IMR-90 (cell line): ENCODE measurements at regions not wholly inside any gene's neighbourhood (a gene's known extent, or its start where the extent isn't known, plus 50 kb on each side); places are given as distances from the start of the nearest gene placed in this dataset.

Source experiments
- ATAC-seq: fragments of 200-7000 bp; cut with Tn5 transposase; 2 replicates; pipeline ENCODE4 v1.9.1; 2020; ENCODE audit warnings: low read depth, mild to moderate bottlenecking, moderate library complexity
- BruUV-seq: library from RNA; stranded (reverse); fragments of 400-500 nt; replicated peaks from 2 replicates; lab custom pipeline; 2021; lab: Mats Ljungman, UMichigan
- CTCF ChIA-PET: fragments of 300-600 bp; formaldehyde crosslinking; extraction: SDS; loops from one replicate; lab custom pipeline; 2021; ENCODE audit warnings: antibody characterized with exemption; lab: Yijun Ruan, JAX
- POLR2A ChIA-PET: fragments of 300-600 bp; sonication (Branson Sonifier 250); formaldehyde crosslinking; loops from one replicate; lab custom pipeline; 2022; ENCODE audit warnings: antibody characterized with exemption; ENCODE audit not compliant: unreplicated experiment; lab: Charles Lee
- DNase-seq: peaks from one replicate; pipeline ENCODE4 v3.0.0; 2013
- H2AFZ ChIP-seq: replicated peaks from 2 replicates; pipeline ENCODE3; 2013; ENCODE audit warnings: low read length, mild to moderate bottlenecking; ENCODE audit not compliant: poor library complexity
- H2AK5ac ChIP-seq: 2 replicates; pipeline ENCODE4 v1.6.1; 2013; ENCODE audit warnings: low read depth, low read length, inconsistent platforms
- H2AK9ac ChIP-seq: replicated peaks from 2 replicates; pipeline ENCODE3; 2013; ENCODE audit warnings: mild to moderate bottlenecking, low read depth, low read length, moderate library complexity; ENCODE audit not compliant: poor library complexity
- H2BK120ac ChIP-seq: 2 replicates; pipeline ENCODE4 v1.6.1; 2013; ENCODE audit warnings: low read depth, low read length, inconsistent platforms
- H2BK15ac ChIP-seq: 3 replicates; pipeline ENCODE4 v1.6.1; 2013; ENCODE audit warnings: low read depth, low read length, inconsistent platforms
- H2BK20ac ChIP-seq: 2 replicates; pipeline ENCODE4 v1.6.1; 2013; ENCODE audit warnings: low read depth, mild to moderate bottlenecking, inconsistent platforms, low read length, moderate library complexity
- H2BK5ac ChIP-seq: 2 replicates; pipeline ENCODE4 v1.6.1; 2013; ENCODE audit warnings: mild to moderate bottlenecking, low read depth, low read length, inconsistent platforms; ENCODE audit not compliant: poor library complexity, severe bottlenecking
- H3K14ac ChIP-seq: replicated peaks from 2 replicates; pipeline ENCODE4 v1.6.1; 2013; ENCODE audit warnings: low read depth, low read length, inconsistent platforms
- H3K18ac ChIP-seq: 2 replicates; pipeline ENCODE4 v1.6.1; 2013; ENCODE audit warnings: low read depth, low read length, control low read depth
- H3K23ac ChIP-seq: 2 replicates; pipeline ENCODE4 v1.6.1; 2013; ENCODE audit warnings: low read depth, low read length, inconsistent platforms
- H3K27ac ChIP-seq: 2 replicates; pipeline ENCODE4 v1.5.1; 2013; ENCODE audit warnings: mild to moderate bottlenecking, control low read depth, low read length; ENCODE audit not compliant: insufficient read depth
- H3K27me3 ChIP-seq: 2 replicates; pipeline ENCODE4 v1.6.1; 2013; ENCODE audit warnings: low read length; ENCODE audit not compliant: control insufficient read depth, insufficient read depth
- H3K36me3 ChIP-seq: 2 replicates; pipeline ENCODE4 v1.6.1; 2013; ENCODE audit warnings: low read length, mixed read lengths; ENCODE audit not compliant: control insufficient read depth, insufficient read depth
- H3K4ac ChIP-seq: 2 replicates; pipeline ENCODE4 v1.6.1; 2013; ENCODE audit warnings: low read depth, low read length, inconsistent platforms
- H3K4me1 ChIP-seq: 2 replicates; pipeline ENCODE4 v1.6.1; 2013; ENCODE audit warnings: low read length, mixed read lengths; ENCODE audit not compliant: control insufficient read depth, insufficient read depth
- H3K4me2 ChIP-seq: 2 replicates; pipeline ENCODE4 v1.6.1; 2013; ENCODE audit warnings: low read depth, mild to moderate bottlenecking, control low read depth, low read length, moderate library complexity
- H3K4me3 ChIP-seq: 2 replicates; pipeline ENCODE4 v1.5.1; 2013; ENCODE audit warnings: low read depth, mild to moderate bottlenecking, control low read depth, low read length, moderate library complexity; ENCODE audit not compliant: insufficient read depth
- H3K56ac ChIP-seq: 2 replicates; pipeline ENCODE4 v1.6.1; 2013; ENCODE audit warnings: low read length, inconsistent platforms; ENCODE audit not compliant: insufficient read depth; ENCODE audit errors: extremely low read depth
- H3K79me1 ChIP-seq, 2 experiments: 2 replicates each; pipeline ENCODE4 v1.6.1; 2013; ENCODE audit warnings: low read length in 2 of 2, inconsistent platforms in 1 of 2, low read depth in 1 of 2
- H3K9ac ChIP-seq: 2 replicates; pipeline ENCODE4 v1.6.1; 2013; ENCODE audit warnings: low read depth, low read length, control low read depth
- H3K9me1 ChIP-seq: 2 replicates; pipeline ENCODE4 v1.6.1; 2013; ENCODE audit warnings: low read length, inconsistent platforms; ENCODE audit not compliant: insufficient read depth
- H3K9me3 ChIP-seq: 2 replicates; pipeline ENCODE4 v1.6.1; 2013; ENCODE audit warnings: low read length; ENCODE audit not compliant: control insufficient read depth, insufficient read depth
- H4K20me1 ChIP-seq: 2 replicates; pipeline ENCODE4 v1.6.1; 2013; ENCODE audit warnings: low read length, inconsistent platforms; ENCODE audit not compliant: insufficient read depth
- H4K5ac ChIP-seq: 2 replicates; pipeline ENCODE4 v1.6.1; 2013; ENCODE audit warnings: mild to moderate bottlenecking, low read depth, low read length, control low read depth
- H4K8ac ChIP-seq, 2 experiments: 2 replicates each; pipeline ENCODE4 v1.6.1; 2013; ENCODE audit warnings: low read depth in 2 of 2, low read length in 2 of 2, control low read depth in 1 of 2, inconsistent platforms in 1 of 2
- H4K91ac ChIP-seq: 2 replicates; pipeline ENCODE4 v1.6.1; 2013; ENCODE audit warnings: low read depth, low read length, inconsistent platforms; ENCODE audit not compliant: insufficient read depth
- BHLHE40 ChIP-seq: fragments of 150-350 bp; IDR thresholded peaks from 2 replicates; pipeline ENCODE4 v1.6.1; 2016; ENCODE audit warnings: mild to moderate bottlenecking, low read depth, low read length
- CEBPB ChIP-seq: IDR thresholded peaks from 2 replicates; pipeline ENCODE4 v1.6.1; 2012; ENCODE audit warnings: low read depth, low read length, improper control_type of control experiment
- CHD1 ChIP-seq: IDR thresholded peaks from 2 replicates; pipeline ENCODE4 v1.6.1; 2012; ENCODE audit warnings: low read depth, low read length, improper control_type of control experiment
- CTCF ChIP-seq: conservative IDR thresholded peaks from 2 replicates; pipeline ENCODE4 v1.5.1; 2012; ENCODE audit warnings: mild to moderate bottlenecking, low read depth, low read length, improper control_type of control experiment
- ELK1 ChIP-seq: fragments of 150-350 bp; IDR thresholded peaks from 2 replicates; pipeline ENCODE4 v1.6.1; 2016; ENCODE audit warnings: low read depth, mild to moderate bottlenecking, low read length, moderate library complexity, borderline replicate concordance
- FOS ChIP-seq: fragments of 150-350 bp; IDR thresholded peaks from 2 replicates; pipeline ENCODE4 v1.6.1; 2016; ENCODE audit warnings: low read depth, low read length
- MAFK ChIP-seq: IDR thresholded peaks from 2 replicates; pipeline ENCODE4 v1.6.1; 2012; ENCODE audit warnings: low read depth, low read length, improper control_type of control experiment
- MAZ ChIP-seq: IDR thresholded peaks from 2 replicates; pipeline ENCODE4 v1.6.1; 2012; ENCODE audit warnings: low read depth, mild to moderate bottlenecking, low read length, improper control_type of control experiment, moderate library complexity, borderline replicate concordance
- MXI1 ChIP-seq: IDR thresholded peaks from 2 replicates; pipeline ENCODE4 v1.6.1; 2012; ENCODE audit warnings: low read depth, mild to moderate bottlenecking, low read length, moderate library complexity, borderline replicate concordance
- POLR2A ChIP-seq: IDR thresholded peaks from 2 replicates; pipeline ENCODE4 v1.6.1; 2012; ENCODE audit warnings: mild to moderate bottlenecking, low read depth, low read length
- RAD21 ChIP-seq: IDR thresholded peaks from 2 replicates; pipeline ENCODE4 v1.6.1; 2012; ENCODE audit warnings: low read length, improper control_type of control experiment
- RCOR1 ChIP-seq: IDR thresholded peaks from 2 replicates; pipeline ENCODE4 v1.6.1; 2012; ENCODE audit warnings: mild to moderate bottlenecking, low read length, improper control_type of control experiment; ENCODE audit not compliant: insufficient replicate concordance
- RFX5 ChIP-seq: IDR thresholded peaks from 2 replicates; pipeline ENCODE4 v1.8.0; 2012; ENCODE audit warnings: low read depth, mild to moderate bottlenecking, low read length, moderate library complexity
- SMC3 ChIP-seq: fragments of 150-350 bp; IDR thresholded peaks from 2 replicates; pipeline ENCODE4 v1.6.1; 2016; ENCODE audit warnings: low read depth, mild to moderate bottlenecking, antibody characterized with exemption, low read length, moderate library complexity
- USF2 ChIP-seq: fragments of 150-350 bp; IDR thresholded peaks from 2 replicates; pipeline ENCODE4 v1.6.1; 2017; ENCODE audit warnings: mild to moderate bottlenecking, antibody characterized with exemption, low read length, low read depth
- WGBS, 2 experiments: methylation state at CpG; one replicate each; pipeline versions ENCODE4 v1.1.5 to v1.1.7; 2013; ENCODE audit warnings: missing lambda C conversion rate in 2 of 2; ENCODE audit not compliant: insufficient read length in 1 of 2; ENCODE audit errors: extremely low coverage in 2 of 2; 5-methylcytosine and 5-hydroxymethylcytosine counted together
- dilution Hi-C: fragments of 300-500 bp; cut with HindIII; formaldehyde crosslinking; loops from one replicate; pipeline ENCODE4 v1.14.3; 2018; ENCODE audit warnings: low sequenced_read_pairs; ENCODE audit not compliant: unreplicated experiment
- in situ Hi-C: fragments of 300-500 bp; cut with MboI; formaldehyde crosslinking; loops from 3 replicates; pipeline ENCODE4 v1.14.3; 2019; ENCODE audit warnings: low sequenced_read_pairs, inconsistent platforms, mixed read lengths
- intact Hi-C: fragments of 100-400 bp; cut with micrococcal nuclease; formaldehyde crosslinking; loops from 2 replicates; pipeline ENCODE4 v1.10.0; 2022

GRCh38 chr17:10956821-10957220, 118.9 kb upstream of the PIRT start:
- Histone ChIP-seq H2AK9ac (no peak overlapping the region), H3K9me3 (peaks cover 8% of the 10 kb centered on the region; the same call in 1 of the 2 replicates), H4K20me1 (no peaks in the 10 kb centered on the region), H2AK5ac (no peak overlapping the region), H3K4me1 (no peaks in the 10 kb centered on the region), H2BK20ac (no peak overlapping the region), H4K91ac (no peak overlapping the region), H3K4ac (no peak overlapping the region), H3K9ac (no peak overlapping the region), H2BK5ac (no peak overlapping the region), H4K5ac (no peak overlapping the region), H3K27me3 (no peaks in the 10 kb centered on the region), H3K4me2 (no peak overlapping the region), H3K36me3 (no peaks in the 10 kb centered on the region), H3K23ac (no peak overlapping the region), H3K4me3 (no peak overlapping the region), H4K8ac (no peak overlapping the region), H2BK120ac (no peak overlapping the region), H3K27ac (no peak overlapping the region), H2AFZ (no peak overlapping the region), H3K56ac (no peak overlapping the region), H3K79me1 (no peaks in the 10 kb centered on the region), H3K14ac (no peak overlapping the region), H3K18ac (no peak overlapping the region), H2BK15ac (no peak overlapping the region), H3K9me1 (no peaks in the 10 kb centered on the region)
- ChIA-PET POLR2A (no interaction called here), CTCF (interaction anchor here (0.6 kb wide), 2 partner anchors 278 to 338 kb away, joined by 3 to 4 read pairs; no protein-coding TSS in a partner anchor)
- WGBS, 2 experiments: 0% methylated on average over 1 of the region's 1 CpG; no CpG with 5 or more reads in 1 of the 2 experiments
- DNase-seq (no peak), ATAC-seq (no peak)
- no TSS peak for BruUV-seq
- in situ Hi-C loops: no loop called here
- TF ChIP-seq FOS: no peak
- no peak for TF ChIP-seq CTCF
- TF ChIP-seq BHLHE40: no peak
- TF ChIP-seq RAD21: no peak
- TF ChIP-seq CEBPB: no peak
- TF ChIP-seq POLR2A: no peak
- no peak for TF ChIP-seq RCOR1
- TF ChIP-seq USF2: no peak
- no peak for TF ChIP-seq CHD1
- no peak for TF ChIP-seq MAFK
- no peak for TF ChIP-seq ELK1
- TF ChIP-seq MAZ: no peak
- TF ChIP-seq SMC3: no peak
- no peak for TF ChIP-seq MXI1
- no peak for TF ChIP-seq RFX5
- dilution Hi-C loops: no loop called here
- intact Hi-C loops: no loop called here
